DMS153 (cell line): ENCODE measurements at regions not wholly inside any gene's neighbourhood (a gene's known extent, or its start where the extent isn't known, plus 50 kb on each side); places are given as distances from the start of the nearest gene placed in this dataset.
A peak's percentile ranks its signal among the peaks of the same experiment; 100 is the strongest.

Experiments used
- DNase-seq: peaks from one replicate; lab custom pipeline; 2025; lab: John Stamatoyannopoulos, UW

GRCh38 chr2:196534495-196534894, 105.0 kb upstream of the CCDC150 start:
- DNase-seq: no peak

- DNase-seq: no peak
Measured at GRCh38 chr2:196535061-196535460, 104.5 kb upstream of the CCDC150 start.

GRCh38 chr2:196535742-196536141, 103.8 kb upstream of the CCDC150 start:
- no peak for DNase-seq

- DNase-seq: no peak
Measured at GRCh38 chr2:196537311-196537710, 102.2 kb upstream of the CCDC150 start.

- DNase-seq: no peak
Measured at GRCh38 chr2:196538189-196538588, 101.3 kb upstream of the CCDC150 start.

DNA sequence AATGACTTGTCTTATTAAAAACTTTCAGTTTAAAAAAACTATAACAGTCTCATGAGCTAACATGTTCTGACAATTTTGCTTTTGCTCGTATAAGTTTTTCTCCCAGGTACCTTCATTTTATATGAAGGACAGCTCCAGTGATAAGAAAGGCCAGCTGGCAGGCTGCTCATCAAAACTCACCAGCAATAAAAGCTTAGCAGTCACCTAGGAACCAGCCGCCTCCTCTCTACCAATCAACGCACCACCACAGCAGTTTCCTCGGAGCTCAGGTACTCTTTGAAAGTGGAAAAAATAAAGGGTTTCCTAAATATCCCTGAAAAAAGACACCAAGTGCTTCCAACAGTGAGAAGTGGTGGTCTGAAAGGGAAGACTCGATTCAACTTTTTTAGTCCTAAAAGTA, 100.9 kb upstream of the CCDC150 start:
- DNase-seq: no peak

GRCh38 chr2:196544906-196545433, 94.5 kb upstream of the CCDC150 start:
- no peak for DNase-seq

- no peak for DNase-seq
Measured at GRCh38 chr2:196546151-196546919, 93.2 kb upstream of the CCDC150 start.

- DNase-seq: no peak
Measured at GRCh38 chr2:196549052-196549451, 90.5 kb upstream of the CCDC150 start.

DNA sequence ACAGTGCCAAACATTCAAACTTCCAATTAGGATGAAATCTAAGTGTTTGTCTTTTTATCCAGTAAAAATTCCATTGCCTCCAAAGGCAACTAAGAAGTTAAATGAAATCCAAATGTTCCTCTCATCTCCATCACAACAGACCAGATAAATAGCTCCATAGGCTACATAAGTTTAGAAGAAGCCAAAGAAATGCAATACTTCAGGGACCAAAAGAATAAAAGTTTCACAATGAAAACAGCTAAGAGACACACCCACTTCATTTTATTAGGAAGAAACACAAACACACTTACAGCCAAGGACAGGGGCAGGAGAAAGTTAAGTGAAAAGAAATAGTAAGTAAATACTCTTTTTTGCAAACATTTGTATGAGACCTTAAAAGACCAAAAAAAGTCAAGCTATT, 88.5 kb upstream of the CCDC150 start:
- no peak for DNase-seq

DNA sequence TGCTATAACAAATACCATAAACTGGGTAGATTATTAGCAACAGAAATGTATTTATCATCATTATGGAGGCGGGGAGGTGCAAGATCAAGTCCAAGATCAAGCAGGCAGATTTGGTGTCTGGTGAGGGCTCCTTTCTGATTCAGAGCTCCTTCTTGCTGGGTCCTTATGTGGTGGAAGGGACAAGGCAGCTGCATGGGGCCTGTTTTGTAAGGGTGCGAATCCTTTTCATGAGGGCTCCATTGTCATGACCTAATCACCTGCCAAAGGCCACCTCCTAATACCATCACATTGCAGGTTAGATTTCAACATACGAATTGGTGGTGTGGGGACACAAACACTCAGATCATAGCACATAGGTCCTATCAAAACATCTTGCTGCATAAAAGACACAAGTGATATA, 84.4 kb upstream of the CCDC150 start:
- no peak for DNase-seq

GRCh38 chr2:196555726-196556125, 83.8 kb upstream of the CCDC150 start:
- no peak for DNase-seq

GRCh38 chr2:196558497-196558896, 81.0 kb upstream of the CCDC150 start:
- DNase-seq: no peak

DNA sequence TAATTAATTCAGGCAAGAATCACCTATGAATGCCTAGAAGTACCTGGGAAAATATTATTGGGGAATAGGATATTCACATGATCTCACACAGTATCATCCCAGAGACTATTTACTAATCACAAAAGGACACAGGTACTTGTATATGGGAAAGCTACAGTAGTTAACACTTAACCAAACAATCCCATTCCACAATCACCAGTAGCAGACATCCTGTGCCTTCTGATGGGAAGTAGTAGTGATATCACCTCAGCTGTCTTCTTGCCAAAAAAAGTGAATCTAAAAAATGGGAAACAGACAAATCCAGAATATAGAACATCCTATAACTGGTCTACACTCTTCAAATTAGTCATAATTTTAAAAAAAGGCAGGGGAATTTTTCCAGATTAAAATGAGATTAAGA, 75.6 kb upstream of the CCDC150 start:
- no peak for DNase-seq

DNA sequence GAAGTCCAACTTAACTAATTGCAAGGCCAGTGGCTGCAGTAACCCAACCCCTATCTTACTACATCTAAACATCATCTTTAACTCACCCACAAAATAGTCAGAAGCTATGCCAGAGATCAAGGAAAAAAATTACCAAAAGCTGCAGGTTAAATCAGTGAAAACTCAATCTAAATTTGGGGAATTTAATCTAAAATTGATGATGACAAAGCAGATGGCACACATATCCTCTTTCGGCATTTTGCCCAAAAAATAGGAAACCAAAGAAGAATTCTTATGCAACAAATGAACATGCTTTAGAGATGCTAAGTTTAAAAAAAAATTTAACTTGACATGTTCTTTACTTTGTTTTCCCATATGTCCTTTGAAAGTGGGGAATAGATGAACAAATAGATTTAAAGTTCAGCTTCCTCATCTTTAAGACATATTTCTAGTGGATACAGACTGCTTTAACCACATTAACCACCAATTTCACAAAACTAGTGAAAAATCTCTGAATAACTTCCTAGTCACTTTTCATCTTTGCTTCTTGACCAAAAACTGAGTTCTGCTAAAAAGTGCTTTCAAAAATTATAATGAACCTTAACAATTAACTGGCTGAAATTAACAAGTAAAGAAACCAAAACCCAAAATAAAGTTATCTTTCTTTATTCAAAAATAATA, 74.3 kb upstream of the CCDC150 start:
- no peak for DNase-seq

- no peak for DNase-seq
Measured at GRCh38 chr2:196565982-196566381, 73.5 kb upstream of the CCDC150 start.

GRCh38 chr2:196566961-196567666, 72.4 kb upstream of the CCDC150 start:
- DNase-seq: no peak

DNA sequence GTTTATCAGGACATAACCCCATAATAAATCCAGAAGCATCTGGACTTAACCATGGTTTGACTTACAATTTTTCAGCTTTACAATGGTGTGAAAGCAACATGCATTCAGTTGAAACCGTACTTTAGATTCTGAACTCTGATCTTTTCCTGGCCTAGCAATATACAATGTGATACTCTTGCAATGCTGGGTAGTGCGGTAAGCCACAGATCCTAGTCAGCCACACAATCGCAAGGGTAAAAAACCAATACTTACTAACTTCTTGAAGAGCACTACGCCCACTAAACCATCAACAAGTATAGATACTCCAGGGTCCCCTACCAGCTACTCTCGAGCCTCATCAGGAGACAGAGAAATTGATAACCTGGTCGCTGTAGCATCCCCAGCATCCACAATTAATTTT, 71.0 kb upstream of the CCDC150 start:
- DNase-seq: no peak

- DNase-seq: no peak
Measured at GRCh38 chr2:196584903-196585302, 54.6 kb upstream of the CCDC150 start.

GRCh38 chr2:196586511-196586991, 53.0 kb upstream of the CCDC150 start:
- peak; percentile 45 for DNase-seq

- DNase-seq: no peak
Measured at GRCh38 chr2:196587056-196587455, 52.5 kb upstream of the CCDC150 start.

DNA sequence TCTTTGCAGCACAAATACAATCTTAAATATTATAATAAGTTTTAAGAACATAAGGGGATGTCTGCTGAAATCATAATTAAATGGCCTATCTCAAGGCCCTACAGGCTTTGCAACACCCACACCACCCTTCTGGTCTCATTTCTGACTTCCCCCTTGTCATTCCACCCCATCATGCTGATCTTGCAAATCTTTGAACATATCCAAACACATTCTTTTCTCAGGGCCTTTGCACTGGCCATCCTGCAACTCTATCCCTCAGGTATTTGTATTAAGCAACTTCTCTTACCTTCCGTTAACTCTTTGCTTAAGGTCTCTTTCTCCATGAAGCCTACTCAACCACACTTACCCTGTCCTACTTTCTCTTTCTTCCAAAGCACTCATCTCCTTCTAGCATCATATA, 51.8 kb upstream of the CCDC150 start:
- no peak for DNase-seq

DNA sequence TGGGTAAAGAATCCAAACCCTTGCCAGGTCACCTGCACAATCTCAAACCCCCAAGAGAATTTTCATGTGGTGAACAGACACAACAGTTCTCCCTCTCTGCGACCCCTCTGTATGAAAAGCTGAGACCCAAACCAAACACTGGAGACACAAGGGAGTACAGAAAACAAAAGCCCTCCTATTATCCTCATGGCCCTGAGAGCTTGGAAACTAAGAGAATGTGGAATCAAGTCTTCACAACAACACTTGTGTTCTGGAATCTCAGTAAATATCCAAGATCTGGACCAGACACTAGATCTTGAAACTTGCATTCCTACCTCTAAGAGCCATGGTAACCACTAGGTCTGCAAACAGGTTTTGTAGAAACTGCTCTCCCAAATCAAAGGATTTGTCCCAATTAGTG, 50.1 kb upstream of the CCDC150 start:
- DNase-seq: no peak
